Esophagus squamous epithelium (tissue), 5 donors: ENCODE measurements at regions not wholly inside any gene's neighbourhood (a gene's known extent, or its start where the extent isn't known, plus 50 kb on each side); places are given as distances from the start of the nearest gene placed in this dataset.

Experiments
- DNase-seq: peaks from one replicate; lab custom pipeline; 2025; lab: John Stamatoyannopoulos, UW
- H3K27ac ChIP-seq, 4 donors: fragments of 200-600 bp; sonication (generic); one replicate each; pipeline ENCODE4 v1.5.1; 2016 to 2019; ENCODE audit warnings: mild to moderate bottlenecking in 1 of 4
- H3K27me3 ChIP-seq, 4 donors: fragments of 200-600 bp; sonication (generic); 1 replicate in 3 of 4; 2 replicates in 1 of 4; pipeline versions ENCODE4 v1.5.1 to v1.6.0; 2017 to 2021; ENCODE audit warnings: antibody characterized with exemption in 1 of 4
- H3K36me3 ChIP-seq, 3 donors: fragments of 200-600 bp; sonication (generic); one replicate each; pipeline ENCODE4 v1.5.1; 2016 to 2019
- H3K4me1 ChIP-seq, 3 donors: fragments of 200-600 bp; sonication (generic); one replicate each; pipeline ENCODE4 v1.5.1; 2017 to 2019
- H3K4me3 ChIP-seq, 4 donors: fragments of 200-600 bp; sonication (generic); 1 replicate in 3 of 4; 2 replicates in 1 of 4; pipeline ENCODE4 v1.5.1; 2016 to 2019; ENCODE audit warnings: mild to moderate bottlenecking in 2 of 4, moderate library complexity in 1 of 4
- H3K9me3 ChIP-seq, 3 donors: fragments of 200-600 bp; sonication (generic); one replicate each; pipeline ENCODE4 v1.5.1; 2016 to 2019
- CTCF ChIP-seq, 6 experiments: fragments of 450-650 bp in 4 of 6; fragments of 200-600 bp in 2 of 6; sonication (generic) in 2 of 6; IDR thresholded peaks; one replicate each; pipeline ENCODE4 v1.5.1; 2016 to 2019; ENCODE audit warnings: antibody characterized with exemption in 6 of 6, mild to moderate bottlenecking in 4 of 6, moderate library complexity in 4 of 6
- POLR2A ChIP-seq, 4 donors: fragments of 450-650 bp; IDR thresholded peaks; one replicate each; pipeline ENCODE4 v1.6.1; 2017; ENCODE audit warnings: antibody characterized with exemption in 4 of 4, mild to moderate bottlenecking in 4 of 4, moderate library complexity in 3 of 4
- WGBS, 2 donors: methylation state at CpG; one replicate each; pipeline ENCODE4 v1.1.5; 2018; 5-methylcytosine and 5-hydroxymethylcytosine counted together
- intact Hi-C: fragments of 100-400 bp; cut with DNase I; formaldehyde crosslinking; loops from one replicate; pipeline ENCODE4 v1.15.0; 2022
- donor health status: DM: yes; HTN: yes; CAD: no.

GRCh38 chr3:194787650-194788049, 102.0 kb downstream of the FAM43A start:
- 98 to 100% methylated on average over 1 to 6 of the region's 6 CpGs for WGBS, 2 donors
- H3K27me3 ChIP-seq = no peaks in the 10 kb centered on the region

GRCh38 chr3:194792368-194792767, 106.7 kb downstream of the FAM43A start:
- no peak for DNase-seq
- intact Hi-C loops = no loop called here
- Histone ChIP-seq H3K36me3 (no peaks in the 10 kb centered on the region), H3K27ac (no peak overlapping the region), H3K9me3 (no peaks in the 10 kb centered on the region), H3K4me3 (no peak overlapping the region), H3K4me1 (no peaks in the 10 kb centered on the region), H3K27me3 (no peaks in the 10 kb centered on the region)
- WGBS, 2 donors = 87 to 91% methylated on average over 3 of the region's 3 CpGs
- no peak for TF ChIP-seq POLR2A (IDR thresholded peaks at IDR 0.05)
- TF ChIP-seq CTCF (IDR thresholded peaks at IDR 0.05) = no peak

More at GRCh38 chr3:194787650-194788049, 102.0 kb downstream of the FAM43A start:
- no peak overlapping the region for H3K4me3 ChIP-seq
- no peak for DNase-seq
- H3K27ac ChIP-seq = no peak overlapping the region
- no peaks in the 10 kb centered on the region for H3K9me3 ChIP-seq
- H3K36me3 ChIP-seq = no peaks in the 10 kb centered on the region
- intact Hi-C loops = no loop called here
- no peak for TF ChIP-seq CTCF (IDR thresholded peaks at IDR 0.05)
- TF ChIP-seq POLR2A (IDR thresholded peaks at IDR 0.05) = no peak
- H3K4me1 ChIP-seq = peaks cover 0 to 14% (median 0%) of the 10 kb centered on the region in 3 donors

GRCh38 chr3:194797555-194798250, 112.0 kb downstream of the FAM43A start:
- Histone ChIP-seq H3K9me3 (no peaks in the 10 kb centered on the region), H3K27me3 (peaks cover 0 to 7% (median 0%) of the 10 kb centered on the region in 4 donors), H3K4me3 (no peak overlapping the region), H3K36me3 (no peaks in the 10 kb centered on the region), H3K4me1 (no peaks in the 10 kb centered on the region), H3K27ac (no peak overlapping the region)
- TF ChIP-seq POLR2A (IDR thresholded peaks at IDR 0.05) (no peak), CTCF (IDR thresholded peaks at IDR 0.05) (no peak)
- intact Hi-C loops = no loop called here
- DNase-seq = no peak
- 92 to 97% methylated on average over 8 to 9 of the region's 9 CpGs for WGBS, 2 donors

DNA sequence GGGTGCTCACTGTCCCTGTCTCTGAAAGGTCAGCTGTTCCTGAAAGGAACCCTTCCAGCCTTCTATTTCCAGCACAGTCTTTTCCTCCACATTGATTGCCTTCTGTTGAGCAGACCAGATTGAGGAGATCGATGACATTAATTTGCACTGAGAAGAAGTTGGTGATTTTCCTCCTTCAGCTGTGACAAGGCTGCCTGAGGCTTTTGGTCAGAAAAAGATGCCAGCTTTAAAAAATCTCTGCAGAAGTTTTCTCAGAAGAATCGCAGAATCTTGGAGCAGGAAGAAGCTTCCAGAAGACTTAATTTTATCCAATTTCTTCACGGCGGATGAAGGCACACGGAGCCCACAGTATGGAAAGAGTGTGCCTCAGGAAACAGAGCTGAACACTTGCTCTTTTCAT, 112.8 kb downstream of the FAM43A start:
- H3K27me3 ChIP-seq = peaks cover 0 to 7% (median 0%) of the 10 kb centered on the region in 4 donors
- no peak for DNase-seq
- H3K4me3 ChIP-seq = no peak overlapping the region
- no peak overlapping the region for H3K27ac ChIP-seq
- H3K4me1 ChIP-seq = no peaks in the 10 kb centered on the region
- 95 to 98% methylated on average over 5 of the region's 5 CpGs for WGBS, 2 donors
- no peaks in the 10 kb centered on the region for H3K9me3 ChIP-seq
- intact Hi-C loops = no loop called here
- TF ChIP-seq CTCF (IDR thresholded peaks at IDR 0.05) = no peak
- H3K36me3 ChIP-seq = no peaks in the 10 kb centered on the region

GRCh38 chr3:194800002-194800401, 114.3 kb downstream of the FAM43A start:
- DNase-seq = no peak
- 70 to 76% methylated on average over 10 of the region's 10 CpGs for WGBS, 2 donors

More at GRCh38 chr3:194800002-194800401, 114.3 kb downstream of the FAM43A start:
- Histone ChIP-seq H3K9me3 (no peaks in the 10 kb centered on the region), H3K4me1 (no peaks in the 10 kb centered on the region), H3K36me3 (no peaks in the 10 kb centered on the region), H3K27me3 (peaks cover 0 to 7% (median 0%) of the 10 kb centered on the region in 4 donors), H3K27ac (no peak overlapping the region), H3K4me3 (no peak overlapping the region)
- intact Hi-C loops = no loop called here
- TF ChIP-seq POLR2A (IDR thresholded peaks at IDR 0.05) = no peak
- TF ChIP-seq CTCF (IDR thresholded peaks at IDR 0.05) = no peak
